H9 (cell line): ENCODE measurements at regions not wholly inside any gene's neighbourhood (a gene's known extent, or its start where the extent isn't known, plus 50 kb on each side); places are given as distances from the start of the nearest gene placed in this dataset.

Source experiments
- DNase-seq: peaks from one replicate; pipeline ENCODE4 v3.0.0-alpha.2; 2017
- H2AFZ ChIP-seq: one replicate; pipeline ENCODE4 v1.6.1; 2013; ENCODE audit warnings: mild to moderate bottlenecking, low read length, control low read depth, moderate library complexity
- H2AK5ac ChIP-seq: 2 replicates; pipeline ENCODE4 v1.6.1; 2013; ENCODE audit warnings: low read length, control low read depth, mixed read lengths; ENCODE audit not compliant: insufficient read length
- H2BK120ac ChIP-seq: one replicate; pipeline ENCODE4 v1.6.1; 2013; ENCODE audit warnings: low read depth, mild to moderate bottlenecking, low read length, control low read depth, inconsistent platforms; ENCODE audit not compliant: poor library complexity, severe bottlenecking
- H2BK12ac ChIP-seq: 2 replicates; pipeline ENCODE4 v1.6.1; 2013; ENCODE audit warnings: low read length, control low read depth, mixed read lengths, low read depth; ENCODE audit not compliant: insufficient read length
- H2BK15ac ChIP-seq: 2 replicates; pipeline ENCODE4 v1.6.1; 2013; ENCODE audit warnings: low read depth, low read length, control low read depth
- H2BK20ac ChIP-seq: one replicate; pipeline ENCODE4 v1.6.1; 2013; ENCODE audit warnings: low read depth, mild to moderate bottlenecking, low read length, control low read depth, inconsistent platforms; ENCODE audit not compliant: poor library complexity, severe bottlenecking
- H2BK5ac ChIP-seq: 2 replicates; pipeline ENCODE4 v1.6.1; 2013; ENCODE audit warnings: low read length, control low read depth, mixed read lengths; ENCODE audit not compliant: insufficient read length
- H3K14ac ChIP-seq: 2 replicates; pipeline ENCODE4 v1.6.1; 2013; ENCODE audit warnings: low read length, control low read depth; ENCODE audit not compliant: insufficient read depth
- H3K18ac ChIP-seq: 2 replicates; pipeline ENCODE4 v1.6.1; 2013; ENCODE audit warnings: low read depth, mild to moderate bottlenecking, mixed read lengths, low read length, control low read depth; ENCODE audit not compliant: insufficient read length
- H3K23ac ChIP-seq: 2 replicates; pipeline ENCODE4 v1.6.1; 2013; ENCODE audit warnings: low read length, control low read depth, mixed read lengths, low read depth; ENCODE audit not compliant: insufficient read length
- H3K23me2 ChIP-seq: 2 replicates; pipeline ENCODE4 v1.6.1; 2013; ENCODE audit warnings: low read depth, mild to moderate bottlenecking, mixed read lengths, low read length, control low read depth; ENCODE audit not compliant: insufficient read length, poor library complexity, severe bottlenecking
- H3K27ac ChIP-seq: 2 replicates; pipeline ENCODE4 v1.5.1; 2013; ENCODE audit warnings: low read length, control low read depth, mixed read lengths, low read depth; ENCODE audit not compliant: insufficient read length
- H3K27me3 ChIP-seq: 2 replicates; pipeline ENCODE4 v1.6.1; 2013; ENCODE audit warnings: low read length, control low read depth, inconsistent platforms; ENCODE audit not compliant: insufficient read depth
- H3K4ac ChIP-seq: 2 replicates; pipeline ENCODE4 v1.6.1; 2013; ENCODE audit warnings: low read depth, mild to moderate bottlenecking, control low read depth, inconsistent platforms, low read length, moderate library complexity
- H3K4me1 ChIP-seq: 2 replicates; pipeline ENCODE4 v1.6.1; 2013; ENCODE audit warnings: low read length, control low read depth, inconsistent platforms; ENCODE audit not compliant: insufficient read depth
- H3K4me2 ChIP-seq: 2 replicates; pipeline ENCODE4 v1.6.1; 2013; ENCODE audit warnings: low read length, control low read depth, mixed read lengths; ENCODE audit not compliant: insufficient read length, insufficient read depth
- H3K56ac ChIP-seq: 2 replicates; pipeline ENCODE4 v1.6.1; 2013; ENCODE audit warnings: low read depth, mild to moderate bottlenecking, mixed read lengths, low read length, control low read depth; ENCODE audit not compliant: insufficient read length
- H3K79me1 ChIP-seq: 2 replicates; pipeline ENCODE4 v1.6.1; 2013; ENCODE audit warnings: low read depth, mild to moderate bottlenecking, moderate library complexity, low read length, control low read depth, inconsistent platforms; ENCODE audit not compliant: insufficient read depth, poor library complexity, severe bottlenecking
- H3K79me2 ChIP-seq: 2 replicates; pipeline ENCODE4 v1.6.1; 2013; ENCODE audit warnings: low read length, control low read depth, inconsistent platforms; ENCODE audit not compliant: insufficient read depth
- H3K9ac ChIP-seq: 2 replicates; pipeline ENCODE4 v1.6.1; 2013; ENCODE audit warnings: low read length, control low read depth, mixed read lengths; ENCODE audit not compliant: insufficient read length; ENCODE audit errors: extremely low read depth
- H3K9me3 ChIP-seq: one replicate; pipeline ENCODE4 v1.6.1; 2013; ENCODE audit warnings: low read depth, low read length, inconsistent platforms; ENCODE audit not compliant: control insufficient read depth
- H3T11ph ChIP-seq: one replicate; pipeline ENCODE4 v1.6.1; 2013; ENCODE audit warnings: mild to moderate bottlenecking, low read length, control low read depth, inconsistent platforms
- H4K20me1 ChIP-seq: one replicate; pipeline ENCODE4 v1.6.1; 2013; ENCODE audit not compliant: control insufficient read depth, insufficient read length, insufficient read depth
- H4K5ac ChIP-seq: 2 replicates; pipeline ENCODE4 v1.6.1; 2013; ENCODE audit warnings: low read depth, mild to moderate bottlenecking, mixed read lengths, low read length, control low read depth; ENCODE audit not compliant: insufficient read length
- H4K8ac ChIP-seq: replicated peaks from 2 replicates; pipeline ENCODE4 v1.6.1; 2013; ENCODE audit warnings: low read length, control low read depth, mixed read lengths, low read depth; ENCODE audit not compliant: insufficient read length
- H4K91ac ChIP-seq: 2 replicates; pipeline ENCODE4 v1.6.1; 2013; ENCODE audit warnings: low read depth, mild to moderate bottlenecking, moderate library complexity, mixed read lengths, low read length, control low read depth; ENCODE audit not compliant: insufficient read length
- H3K27ac Mint-ChIP-seq, 3 experiments: 2 replicates in 2 of 3; 3 replicates in 1 of 3; pipeline ENCODE4 v1.8.0; 2020 to 2021; ENCODE audit warnings: mixed read lengths in 3 of 3, mild to moderate bottlenecking in 1 of 3, moderate library complexity in 1 of 3
- H3K27me3 Mint-ChIP-seq: 2 replicates; pipeline ENCODE4 v1.8.0; 2021; ENCODE audit warnings: low read depth, mild to moderate bottlenecking, moderate library complexity, mixed read lengths
- H3K36me3 Mint-ChIP-seq, 3 experiments: 2 replicates in 2 of 3; 3 replicates in 1 of 3; pipeline ENCODE4 v1.8.0; 2020 to 2021; ENCODE audit warnings: low read depth in 3 of 3, mixed read lengths in 3 of 3; ENCODE audit not compliant: insufficient read depth in 1 of 3
- H3K4me1 Mint-ChIP-seq, 2 experiments: 2 replicates each; pipeline ENCODE4 v1.8.0; 2020; ENCODE audit warnings: mixed read lengths in 2 of 2
- H3K4me3 Mint-ChIP-seq, 2 experiments: 2 replicates in 1 of 2; 3 replicates in 1 of 2; pipeline ENCODE4 v1.8.0; 2020 to 2021; ENCODE audit warnings: mild to moderate bottlenecking in 2 of 2, mixed read lengths in 2 of 2, moderate library complexity in 1 of 2
- H3K9me3 Mint-ChIP-seq, 2 experiments: 2 replicates in 1 of 2; 3 replicates in 1 of 2; pipeline ENCODE4 v1.8.0; 2020; ENCODE audit warnings: mild to moderate bottlenecking in 2 of 2, mixed read lengths in 2 of 2, moderate library complexity in 1 of 2
- whole genome bisulfite sequencing: extraction: QIAGEN DNeasy Blood & Tissue Kit; methylation state at CpG from one replicate; pipeline ENCODE4 v1.1.7; 2013; ENCODE audit warnings: missing lambda C conversion rate, low lambda C conversion rate, mixed read lengths; ENCODE audit not compliant: insufficient read length; ENCODE audit errors: extremely low coverage; 5-methylcytosine and 5-hydroxymethylcytosine counted together
- TF ChIP-seq, protein P1 (sequence below): fragments of 200-600 bp; sonication (generic); conservative IDR thresholded peaks from 3 replicates; pipeline ENCODE4 v1.8.0; 2021; ENCODE audit warnings: antibody characterized with exemption, mild to moderate bottlenecking

DNA sequence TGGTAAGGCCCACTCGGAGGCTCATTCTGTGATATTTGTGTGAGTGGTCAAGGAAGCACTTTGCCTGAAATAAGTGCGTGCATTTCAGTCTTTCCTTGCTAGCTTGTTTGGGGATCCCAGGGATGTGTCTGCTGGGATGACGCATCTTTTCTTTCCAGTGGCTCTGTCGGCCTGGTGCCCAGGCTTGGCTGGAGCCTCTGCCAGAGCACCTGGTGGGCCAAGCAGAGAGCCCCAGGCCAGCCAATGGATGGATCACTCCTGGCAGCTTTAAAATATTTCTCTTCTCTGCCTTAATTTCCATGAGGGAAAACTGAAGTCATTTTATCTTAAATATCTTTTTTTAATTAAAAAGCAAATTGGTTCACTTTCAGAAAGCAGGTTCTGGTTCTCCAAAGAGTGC, 501.8 kb upstream of the HS6ST1 start:
- H3K79me1 ChIP-seq, result no peaks in the 10 kb centered on the region
- H3K23me2 ChIP-seq, result no peaks in the 10 kb centered on the region
- no peak overlapping the region for H2BK5ac ChIP-seq
- TF ChIP-seq, protein P1, sequence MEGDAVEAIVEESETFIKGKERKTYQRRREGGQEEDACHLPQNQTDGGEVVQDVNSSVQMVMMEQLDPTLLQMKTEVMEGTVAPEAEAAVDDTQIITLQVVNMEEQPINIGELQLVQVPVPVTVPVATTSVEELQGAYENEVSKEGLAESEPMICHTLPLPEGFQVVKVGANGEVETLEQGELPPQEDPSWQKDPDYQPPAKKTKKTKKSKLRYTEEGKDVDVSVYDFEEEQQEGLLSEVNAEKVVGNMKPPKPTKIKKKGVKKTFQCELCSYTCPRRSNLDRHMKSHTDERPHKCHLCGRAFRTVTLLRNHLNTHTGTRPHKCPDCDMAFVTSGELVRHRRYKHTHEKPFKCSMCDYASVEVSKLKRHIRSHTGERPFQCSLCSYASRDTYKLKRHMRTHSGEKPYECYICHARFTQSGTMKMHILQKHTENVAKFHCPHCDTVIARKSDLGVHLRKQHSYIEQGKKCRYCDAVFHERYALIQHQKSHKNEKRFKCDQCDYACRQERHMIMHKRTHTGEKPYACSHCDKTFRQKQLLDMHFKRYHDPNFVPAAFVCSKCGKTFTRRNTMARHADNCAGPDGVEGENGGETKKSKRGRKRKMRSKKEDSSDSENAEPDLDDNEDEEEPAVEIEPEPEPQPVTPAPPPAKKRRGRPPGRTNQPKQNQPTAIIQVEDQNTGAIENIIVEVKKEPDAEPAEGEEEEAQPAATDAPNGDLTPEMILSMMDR, result no peak
- no peak overlapping the region for H2BK12ac ChIP-seq
- H3T11ph ChIP-seq, result no peak overlapping the region
- H3K79me2 ChIP-seq, result no peaks in the 10 kb centered on the region
- peaks cover 2% of the 10 kb centered on the region in 2 experiments; a peak in 3 of 5 replicates for H3K9me3 Mint-ChIP-seq
- no peak overlapping the region for H3K27ac ChIP-seq
- no peak for DNase-seq
- H3K36me3 Mint-ChIP-seq, result no peaks in the 10 kb centered on the region; a peak in 2 of 7 replicates
- H2AFZ ChIP-seq, result no peak overlapping the region
- no peak overlapping the region for H2BK120ac ChIP-seq
- H3K18ac ChIP-seq, result no peak overlapping the region
- H2AK5ac ChIP-seq, result no peak overlapping the region
- no peaks in the 10 kb centered on the region for H3K27me3 ChIP-seq
- H3K56ac ChIP-seq, result no peak overlapping the region
- no peak overlapping the region for H3K27ac Mint-ChIP-seq
- peaks cover 1% of the 10 kb centered on the region; the same call in 1 of the 2 replicates for H3K27me3 Mint-ChIP-seq
- H4K91ac ChIP-seq, result no peak overlapping the region
- no peak overlapping the region for H2BK15ac ChIP-seq
- no peak overlapping the region for H3K4me2 ChIP-seq
- H3K4ac ChIP-seq, result no peak overlapping the region
- no peaks in the 10 kb centered on the region for H3K4me1 ChIP-seq
- H3K14ac ChIP-seq, result no peak overlapping the region
- H3K4me3 Mint-ChIP-seq, result no peak overlapping the region
- no peak overlapping the region for H3K9ac ChIP-seq
- H3K23ac ChIP-seq, result no peak overlapping the region
- no peak overlapping the region for H4K8ac ChIP-seq
- no CpG with 5 or more reads among the region's 4 CpGs for WGBS
- peaks cover 8 to 23% of the 10 kb centered on the region in 2 experiments for H3K4me1 Mint-ChIP-seq
- no peaks in the 10 kb centered on the region for H3K9me3 ChIP-seq
- H2BK20ac ChIP-seq, result no peak overlapping the region
- no peaks in the 10 kb centered on the region for H4K20me1 ChIP-seq
- no peak overlapping the region for H4K5ac ChIP-seq
